ENCODE measurements at regions not wholly inside any gene's neighbourhood (a gene's known extent, or its start where the extent isn't known, plus 50 kb on each side); places are given as distances from the start of the nearest gene placed in this dataset.

DNA sequence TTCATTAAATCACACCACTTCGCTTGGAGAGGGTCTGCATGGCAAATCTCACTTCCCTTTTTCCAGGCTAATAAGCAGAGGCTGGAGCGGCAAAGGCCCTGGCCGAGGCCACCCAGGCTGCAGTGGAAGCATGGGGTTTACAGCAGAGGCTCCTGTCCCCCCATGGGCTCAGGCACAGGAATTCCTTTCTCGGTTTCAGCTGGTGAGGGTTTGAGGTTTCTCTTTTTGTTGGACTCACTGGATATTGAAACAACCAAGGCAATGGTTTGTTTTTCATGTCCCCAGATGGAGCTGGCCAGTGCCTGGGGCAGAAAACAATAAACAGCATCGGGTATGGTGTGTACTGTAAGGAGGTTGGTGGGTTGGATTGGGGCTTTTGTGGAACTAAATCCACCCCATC is 175.6 kb upstream of the RASGRP1 start (continued):
- TF ChIP-seq, protein P1, sequence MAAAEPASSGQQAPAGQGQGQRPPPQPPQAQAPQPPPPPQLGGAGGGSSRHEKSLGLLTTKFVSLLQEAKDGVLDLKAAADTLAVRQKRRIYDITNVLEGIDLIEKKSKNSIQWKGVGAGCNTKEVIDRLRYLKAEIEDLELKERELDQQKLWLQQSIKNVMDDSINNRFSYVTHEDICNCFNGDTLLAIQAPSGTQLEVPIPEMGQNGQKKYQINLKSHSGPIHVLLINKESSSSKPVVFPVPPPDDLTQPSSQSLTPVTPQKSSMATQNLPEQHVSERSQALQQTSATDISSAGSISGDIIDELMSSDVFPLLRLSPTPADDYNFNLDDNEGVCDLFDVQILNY (CRISPR knock-in tag; IDR thresholded peaks at IDR 0.05), result no peak
- TF ChIP-seq HMGXB4 (CRISPR knock-in tag; IDR thresholded peaks at IDR 0.05) (no peak), CREB1 (CRISPR knock-in tag; IDR thresholded peaks at IDR 0.05) (no peak), TP53 (CRISPR knock-in tag; IDR thresholded peaks at IDR 0.05) (no peak)

DNA sequence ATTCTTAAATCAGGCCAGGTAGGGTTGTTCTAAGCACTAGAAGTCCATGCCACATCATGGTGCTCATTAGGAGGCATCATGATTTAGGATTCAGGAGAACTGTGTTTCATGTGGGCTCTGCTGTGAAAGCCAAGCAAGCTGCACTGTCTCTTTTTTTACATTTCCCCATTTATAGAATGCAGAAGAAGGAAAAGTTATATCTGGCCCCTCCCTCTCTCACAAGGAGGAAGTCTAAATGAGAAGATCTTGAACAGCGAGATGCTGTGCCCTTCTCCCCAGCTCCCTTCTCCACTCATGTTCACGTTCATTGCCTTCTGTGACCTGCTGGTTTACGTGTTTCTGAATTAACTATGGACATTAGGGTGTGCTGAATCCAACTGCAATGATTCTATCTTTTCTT is 178.5 kb upstream of the RASGRP1 start:
- CTCF ChIA-PET, result interaction anchor here (1.0 kb wide), 1 partner anchor 43 kb away, joined by 3 read pairs; no protein-coding TSS in a partner anchor
- Mint-ChIP-seq H3K4me3 (no peak overlapping the region), H3K36me3 (no peaks in the 10 kb centered on the region), H3K27me3 (ENCODE audit: low read depth) (no peaks in the 10 kb centered on the region; the same call in 1 of the 2 replicates), H3K27ac (no peak overlapping the region), H3K4me1 (no peaks in the 10 kb centered on the region), H3K9me3 (no peaks in the 10 kb centered on the region)
- TF ChIP-seq ZNF121 (CRISPR knock-in tag; IDR thresholded peaks at IDR 0.05) (no peak), SP1 (CRISPR knock-in tag; conservative IDR thresholded peaks at IDR 0.05) (no peak), SMAD4 (CRISPR knock-in tag; IDR thresholded peaks at IDR 0.05) (no peak), ZNF138 (CRISPR knock-in tag; conservative IDR thresholded peaks at IDR 0.05) (no peak), RORB (CRISPR knock-in tag; IDR thresholded peaks at IDR 0.05) (no peak), ATF1 (CRISPR knock-in tag; IDR thresholded peaks at IDR 0.05) (no peak), USF2 (CRISPR knock-in tag; IDR thresholded peaks at IDR 0.05) (no peak), PRRX2 (CRISPR knock-in tag; IDR thresholded peaks at IDR 0.05) (no peak), NFYB (CRISPR knock-in tag; conservative IDR thresholded peaks at IDR 0.05; ENCODE audit: low read depth) (no peak), TEAD1 (CRISPR knock-in tag; IDR thresholded peaks at IDR 0.05) (no peak), JAZF1 (CRISPR knock-in tag; IDR thresholded peaks at IDR 0.05) (no peak), OVOL2 (CRISPR knock-in tag; IDR thresholded peaks at IDR 0.05; ENCODE audit: borderline replicate concordance) (no peak), GABPB1 (CRISPR knock-in tag; IDR thresholded peaks at IDR 0.05) (no peak), IRF2 (CRISPR knock-in tag; IDR thresholded peaks at IDR 0.05; ENCODE audit: borderline replicate concordance, low read depth) (no peak), CREM (CRISPR knock-in tag; IDR thresholded peaks at IDR 0.05) (no peak), ERG (CRISPR knock-in tag; IDR thresholded peaks at IDR 0.05) (no peak), RELA (CRISPR knock-in tag; IDR thresholded peaks at IDR 0.05; ENCODE audit: borderline replicate concordance) (no peak)
- TF ChIP-seq, protein P2, sequence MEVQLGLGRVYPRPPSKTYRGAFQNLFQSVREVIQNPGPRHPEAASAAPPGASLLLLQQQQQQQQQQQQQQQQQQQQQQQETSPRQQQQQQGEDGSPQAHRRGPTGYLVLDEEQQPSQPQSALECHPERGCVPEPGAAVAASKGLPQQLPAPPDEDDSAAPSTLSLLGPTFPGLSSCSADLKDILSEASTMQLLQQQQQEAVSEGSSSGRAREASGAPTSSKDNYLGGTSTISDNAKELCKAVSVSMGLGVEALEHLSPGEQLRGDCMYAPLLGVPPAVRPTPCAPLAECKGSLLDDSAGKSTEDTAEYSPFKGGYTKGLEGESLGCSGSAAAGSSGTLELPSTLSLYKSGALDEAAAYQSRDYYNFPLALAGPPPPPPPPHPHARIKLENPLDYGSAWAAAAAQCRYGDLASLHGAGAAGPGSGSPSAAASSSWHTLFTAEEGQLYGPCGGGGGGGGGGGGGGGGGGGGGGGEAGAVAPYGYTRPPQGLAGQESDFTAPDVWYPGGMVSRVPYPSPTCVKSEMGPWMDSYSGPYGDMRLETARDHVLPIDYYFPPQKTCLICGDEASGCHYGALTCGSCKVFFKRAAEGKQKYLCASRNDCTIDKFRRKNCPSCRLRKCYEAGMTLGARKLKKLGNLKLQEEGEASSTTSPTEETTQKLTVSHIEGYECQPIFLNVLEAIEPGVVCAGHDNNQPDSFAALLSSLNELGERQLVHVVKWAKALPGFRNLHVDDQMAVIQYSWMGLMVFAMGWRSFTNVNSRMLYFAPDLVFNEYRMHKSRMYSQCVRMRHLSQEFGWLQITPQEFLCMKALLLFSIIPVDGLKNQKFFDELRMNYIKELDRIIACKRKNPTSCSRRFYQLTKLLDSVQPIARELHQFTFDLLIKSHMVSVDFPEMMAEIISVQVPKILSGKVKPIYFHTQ (CRISPR knock-in tag; IDR thresholded peaks at IDR 0.05), result no peak
- TF ChIP-seq, protein P3, sequence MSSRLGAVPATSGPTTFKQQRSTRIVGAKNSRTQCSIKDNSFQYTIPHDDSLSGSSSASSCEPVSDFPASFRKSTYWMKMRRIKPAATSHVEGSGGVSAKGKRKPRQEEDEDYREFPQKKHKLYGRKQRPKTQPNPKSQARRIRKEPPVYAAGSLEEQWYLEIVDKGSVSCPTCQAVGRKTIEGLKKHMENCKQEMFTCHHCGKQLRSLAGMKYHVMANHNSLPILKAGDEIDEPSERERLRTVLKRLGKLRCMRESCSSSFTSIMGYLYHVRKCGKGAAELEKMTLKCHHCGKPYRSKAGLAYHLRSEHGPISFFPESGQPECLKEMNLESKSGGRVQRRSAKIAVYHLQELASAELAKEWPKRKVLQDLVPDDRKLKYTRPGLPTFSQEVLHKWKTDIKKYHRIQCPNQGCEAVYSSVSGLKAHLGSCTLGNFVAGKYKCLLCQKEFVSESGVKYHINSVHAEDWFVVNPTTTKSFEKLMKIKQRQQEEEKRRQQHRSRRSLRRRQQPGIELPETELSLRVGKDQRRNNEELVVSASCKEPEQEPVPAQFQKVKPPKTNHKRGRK (CRISPR knock-in tag; IDR thresholded peaks at IDR 0.05; ENCODE audit: borderline replicate concordance), result no peak
- POLR2A ChIA-PET, result no interaction called here
- no peak for ATAC-seq
- no peak for DNase-seq (ENCODE audit: low spot score)
